CD14-positive monocyte (primary cell): ENCODE measurements at regions not wholly inside any gene's neighbourhood (a gene's known extent, or its start where the extent isn't known, plus 50 kb on each side); places are given as distances from the start of the nearest gene placed in this dataset.

Experiments used
- DNase-seq, 3 donors: peaks; one replicate each; pipeline ENCODE4 v3.0.0-alpha.2; 2011 to 2022
- H2AFZ ChIP-seq: 2 replicates; pipeline ENCODE4 v1.6.0; 2012; ENCODE audit warnings: mild to moderate bottlenecking, low read depth, low read length, inconsistent platforms; ENCODE audit not compliant: insufficient read depth, poor library complexity, severe bottlenecking
- H3K27ac ChIP-seq, 2 donors: 1 replicate in 1 of 2; 2 replicates in 1 of 2; pipeline ENCODE4 v1.5.1; 2012 to 2013; ENCODE audit warnings: low read length in 2 of 2, control low read depth in 1 of 2, inconsistent platforms in 1 of 2, low read depth in 1 of 2, mild to moderate bottlenecking in 1 of 2
- H3K27me3 ChIP-seq, 2 donors: one replicate each; pipeline versions ENCODE4 v1.6.0 to v1.6.1; 2011 to 2013; ENCODE audit warnings: low read length in 2 of 2; ENCODE audit not compliant: control insufficient read depth in 2 of 2, insufficient read depth in 2 of 2
- H3K36me3 ChIP-seq, 2 donors: replicated peaks in 1 of 2; 1 replicate in 1 of 2; 2 replicates in 1 of 2; pipeline versions ENCODE4 v1.5.1 to v1.6.1; 2012 to 2013; ENCODE audit warnings: low read length in 2 of 2, control low read depth in 1 of 2, inconsistent platforms in 1 of 2, mild to moderate bottlenecking in 1 of 2; ENCODE audit not compliant: insufficient read depth in 2 of 2, control insufficient read depth in 1 of 2
- H3K4me1 ChIP-seq, 2 donors: 1 replicate in 1 of 2; 2 replicates in 1 of 2; pipeline versions ENCODE4 v1.5.1 to v1.6.1; 2012 to 2013; ENCODE audit warnings: low read length in 2 of 2, control low read depth in 1 of 2, inconsistent platforms in 1 of 2, mild to moderate bottlenecking in 1 of 2, moderate library complexity in 1 of 2; ENCODE audit not compliant: insufficient read depth in 2 of 2, control insufficient read depth in 1 of 2
- H3K4me2 ChIP-seq: replicated peaks from 2 replicates; pipeline ENCODE3; 2012; ENCODE audit warnings: low read length, moderate library complexity, mild to moderate bottlenecking; ENCODE audit not compliant: poor library complexity, severe bottlenecking; ENCODE audit errors: extremely low read depth
- H3K4me3 ChIP-seq, 3 experiments: fragments of 200-600 bp in 1 of 3; sonication (generic) in 1 of 3; replicated peaks in 1 of 3; 1 replicate in 2 of 3; 2 replicates in 1 of 3; pipeline ENCODE4 v1.5.1; 2011 to 2013; ENCODE audit warnings: low read length in 3 of 3, mild to moderate bottlenecking in 3 of 3, control low read depth in 2 of 3, low read depth in 2 of 3, inconsistent platforms in 1 of 3, moderate library complexity in 1 of 3
- H3K79me2 ChIP-seq: 2 replicates; pipeline ENCODE4 v1.6.0; 2012; ENCODE audit warnings: mild to moderate bottlenecking, control low read depth, inconsistent platforms, low read length, moderate library complexity; ENCODE audit not compliant: insufficient read depth
- H3K9ac ChIP-seq: 2 replicates; pipeline ENCODE4 v1.6.0; 2017; ENCODE audit warnings: low read length, mild to moderate bottlenecking; ENCODE audit not compliant: insufficient read depth, poor library complexity, severe bottlenecking
- H3K9me3 ChIP-seq, 2 donors: replicated peaks in 1 of 2; 1 replicate in 1 of 2; 2 replicates in 1 of 2; pipeline versions ENCODE4 v1.5.1 to v1.6.1; 2012 to 2013; ENCODE audit warnings: low read length in 2 of 2, control low read depth in 1 of 2; ENCODE audit not compliant: control insufficient read depth in 1 of 2, insufficient read depth in 1 of 2
- H4K20me1 ChIP-seq: 2 replicates; pipeline ENCODE4 v1.6.0; 2012; ENCODE audit warnings: mild to moderate bottlenecking, low read length, control low read depth, moderate library complexity; ENCODE audit not compliant: insufficient read depth
- H3K27ac Mint-ChIP-seq, 7 donors: one replicate each; pipeline ENCODE4 v1.8.0; 2020; ENCODE audit warnings: mild to moderate bottlenecking in 7 of 7, mixed read lengths in 7 of 7, moderate library complexity in 6 of 7, inconsistent platforms in 2 of 7
- H3K27me3 Mint-ChIP-seq, 3 donors: one replicate each; pipeline ENCODE4 v1.8.0; 2021 to 2022; ENCODE audit warnings: low read depth in 3 of 3, mild to moderate bottlenecking in 3 of 3, mixed read lengths in 3 of 3, moderate library complexity in 3 of 3, inconsistent platforms in 1 of 3
- H3K36me3 Mint-ChIP-seq, 2 donors: one replicate each; pipeline ENCODE4 v1.8.0; 2020; ENCODE audit warnings: mixed read lengths in 2 of 2, inconsistent platforms in 1 of 2, mild to moderate bottlenecking in 1 of 2
- H3K4me1 Mint-ChIP-seq: one replicate; pipeline ENCODE4 v1.8.0; 2020; ENCODE audit warnings: mild to moderate bottlenecking, mixed read lengths
- H3K4me3 Mint-ChIP-seq, 2 donors: one replicate each; pipeline ENCODE4 v1.8.0; 2020; ENCODE audit warnings: mild to moderate bottlenecking in 2 of 2, mixed read lengths in 2 of 2, moderate library complexity in 1 of 2
- H3K9me3 Mint-ChIP-seq, 7 donors: one replicate each; pipeline ENCODE4 v1.8.0; 2020 to 2022; ENCODE audit warnings: mixed read lengths in 7 of 7, mild to moderate bottlenecking in 6 of 7, moderate library complexity in 6 of 7, inconsistent platforms in 2 of 7
- WGBS: methylation state at CpG from one replicate; pipeline ENCODE4 v1.1.5; 2013; ENCODE audit warnings: missing lambda C conversion rate; ENCODE audit not compliant: insufficient coverage; 5-methylcytosine and 5-hydroxymethylcytosine counted together
- intact Hi-C, 2 donors: fragments of 100-400 bp; cut with micrococcal nuclease; formaldehyde crosslinking; loops; one replicate each; pipeline versions ENCODE4 v1.15.0 to v1.15.1; 2023
- TF ChIP-seq, protein P1 (sequence below): fragments of 200-600 bp; IDR thresholded peaks from one replicate; pipeline ENCODE4 v1.8.0; 2022; ENCODE audit warnings: antibody characterized with exemption, mild to moderate bottlenecking

- no peaks in the 10 kb centered on the region for H3K79me2 ChIP-seq
- H3K36me3 ChIP-seq: no peaks in the 10 kb centered on the region
- no peaks in the 10 kb centered on the region for H3K4me1 ChIP-seq
- no peak overlapping the region for H3K4me2 ChIP-seq
- no peak overlapping the region for H3K9ac ChIP-seq
- Mint-ChIP-seq H3K4me1 (no peaks in the 10 kb centered on the region), H3K27ac (no peak overlapping the region), H3K4me3 (no peak overlapping the region), H3K9me3 (peaks cover 16 to 29% (median 24%) of the 10 kb centered on the region in 7 donors), H3K36me3 (no peaks in the 10 kb centered on the region), H3K27me3 (peaks cover 0 to 2% (median 2%) of the 10 kb centered on the region in 3 donors)
- no peaks in the 10 kb centered on the region for H3K27me3 ChIP-seq
- TF ChIP-seq, protein P1, sequence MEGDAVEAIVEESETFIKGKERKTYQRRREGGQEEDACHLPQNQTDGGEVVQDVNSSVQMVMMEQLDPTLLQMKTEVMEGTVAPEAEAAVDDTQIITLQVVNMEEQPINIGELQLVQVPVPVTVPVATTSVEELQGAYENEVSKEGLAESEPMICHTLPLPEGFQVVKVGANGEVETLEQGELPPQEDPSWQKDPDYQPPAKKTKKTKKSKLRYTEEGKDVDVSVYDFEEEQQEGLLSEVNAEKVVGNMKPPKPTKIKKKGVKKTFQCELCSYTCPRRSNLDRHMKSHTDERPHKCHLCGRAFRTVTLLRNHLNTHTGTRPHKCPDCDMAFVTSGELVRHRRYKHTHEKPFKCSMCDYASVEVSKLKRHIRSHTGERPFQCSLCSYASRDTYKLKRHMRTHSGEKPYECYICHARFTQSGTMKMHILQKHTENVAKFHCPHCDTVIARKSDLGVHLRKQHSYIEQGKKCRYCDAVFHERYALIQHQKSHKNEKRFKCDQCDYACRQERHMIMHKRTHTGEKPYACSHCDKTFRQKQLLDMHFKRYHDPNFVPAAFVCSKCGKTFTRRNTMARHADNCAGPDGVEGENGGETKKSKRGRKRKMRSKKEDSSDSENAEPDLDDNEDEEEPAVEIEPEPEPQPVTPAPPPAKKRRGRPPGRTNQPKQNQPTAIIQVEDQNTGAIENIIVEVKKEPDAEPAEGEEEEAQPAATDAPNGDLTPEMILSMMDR: no peak
- WGBS: 100% methylated on average over 1 of the region's 1 CpG
- DNase-seq: no peak
- no peak overlapping the region for H3K27ac ChIP-seq
- intact Hi-C loops: no loop called here
- H2AFZ ChIP-seq: no peak overlapping the region
- no peak overlapping the region for H3K4me3 ChIP-seq
- peaks cover 24 to 25% of the 10 kb centered on the region in 2 donors for H3K9me3 ChIP-seq
- no peaks in the 10 kb centered on the region for H4K20me1 ChIP-seq
These were observed 69.1 kb upstream of the VANGL1 start for GRCh38 chr1:115572710-115573109.

DNA sequence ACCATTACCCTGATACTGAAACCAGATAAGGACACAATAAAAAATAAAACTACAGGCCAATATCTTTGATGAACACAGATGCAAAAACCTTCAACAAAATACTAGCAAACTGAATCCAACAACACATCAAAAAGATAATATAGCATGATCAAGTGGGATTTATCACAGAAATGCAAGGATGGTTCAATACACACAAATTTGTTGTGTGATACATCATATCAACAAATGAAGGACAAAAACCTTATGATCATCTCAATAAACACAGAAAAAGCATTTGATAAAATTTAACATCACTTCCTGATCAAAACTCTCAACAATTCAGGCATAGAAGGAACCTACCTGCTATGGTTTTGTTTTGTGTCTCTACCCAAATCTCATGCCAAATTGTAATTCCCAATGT, 74.3 kb upstream of the VANGL1 start:
- H3K27ac ChIP-seq: no peak overlapping the region
- TF ChIP-seq, protein P1: no peak
- no peak overlapping the region for H3K9ac ChIP-seq
- Mint-ChIP-seq H3K4me3 (no peak overlapping the region), H3K9me3 (peaks cover 8 to 33% (median 20%) of the 10 kb centered on the region in 7 donors), H3K27me3 (peaks cover 6 to 32% (median 12%) of the 10 kb centered on the region in 3 donors), H3K4me1 (no peaks in the 10 kb centered on the region), H3K27ac (no peak overlapping the region), H3K36me3 (no peaks in the 10 kb centered on the region)
- no peaks in the 10 kb centered on the region for H4K20me1 ChIP-seq
- no peak for DNase-seq
- peaks cover 13 to 19% of the 10 kb centered on the region in 2 donors for H3K9me3 ChIP-seq
- H3K4me3 ChIP-seq: no peak overlapping the region
- H3K4me2 ChIP-seq: no peak overlapping the region
- H3K4me1 ChIP-seq: no peaks in the 10 kb centered on the region
- H2AFZ ChIP-seq: no peak overlapping the region
- peaks cover 12 to 20% of the 10 kb centered on the region in 2 donors for H3K27me3 ChIP-seq
- H3K36me3 ChIP-seq: no peaks in the 10 kb centered on the region
- intact Hi-C loops: no loop called here
- no peaks in the 10 kb centered on the region for H3K79me2 ChIP-seq
